ENCODE measurements at regions not wholly inside any gene's neighbourhood (a gene's known extent, or its start where the extent isn't known, plus 50 kb on each side); places are given as distances from the start of the nearest gene placed in this dataset.

- Histone ChIP-seq H3K27me3 (no peaks in the 10 kb centered on the region), H3K9me3 (no peaks in the 10 kb centered on the region), H3K36me3 (no peaks in the 10 kb centered on the region), H3K4me3 (no peak overlapping the region), H3K4me1 (no peaks in the 10 kb centered on the region), H3K27ac (no peak overlapping the region)
- 68 to 87% (median 78%) methylated on average over 4 of the region's 4 CpGs for WGBS, 5 donors
- TF ChIP-seq CTCF (IDR thresholded peaks at IDR 0.05) = no peak
- TF ChIP-seq POLR2A (IDR thresholded peaks at IDR 0.05) = no peak
- no peak for TF ChIP-seq POLR2AphosphoS5 (IDR thresholded peaks at IDR 0.05)
- no peak for TF ChIP-seq EP300 (IDR thresholded peaks at IDR 0.05)
- intact Hi-C loops (cut with DNase I; ENCODE audit: low total_unique reads) = no loop called here
- DNase-seq = no peak
These were observed 72.8 kb upstream of the NEIL3 start for GRCh38 chr4:177236886-177237285.

- Histone ChIP-seq H3K4me3 (no peak overlapping the region), H3K36me3 (no peaks in the 10 kb centered on the region), H3K9me3 (no peaks in the 10 kb centered on the region), H3K4me1 (no peaks in the 10 kb centered on the region), H3K27me3 (no peaks in the 10 kb centered on the region), H3K27ac (no peak overlapping the region)
- DNase-seq = no peak
- TF ChIP-seq EP300 (IDR thresholded peaks at IDR 0.05) = no peak
- TF ChIP-seq POLR2AphosphoS5 (IDR thresholded peaks at IDR 0.05) = no peak
- no peak for TF ChIP-seq POLR2A (IDR thresholded peaks at IDR 0.05)
- TF ChIP-seq CTCF (IDR thresholded peaks at IDR 0.05) = no peak
- 81 to 87% (median 83%) methylated on average over 2 of the region's 2 CpGs for WGBS, 5 donors
- intact Hi-C loops (cut with DNase I; ENCODE audit: low total_unique reads) = no loop called here
These were observed 72.4 kb upstream of the NEIL3 start for GRCh38 chr4:177237291-177237690.

GRCh38 chr4:177239477-177239876 is 70.2 kb upstream of the NEIL3 start:
- intact Hi-C loops (cut with DNase I; ENCODE audit: low total_unique reads) = no loop called here

GRCh38 chr4:177239878-177240277 is 69.8 kb upstream of the NEIL3 start:
- TF ChIP-seq POLR2A (IDR thresholded peaks at IDR 0.05) (no peak), EP300 (IDR thresholded peaks at IDR 0.05) (no peak), CTCF (IDR thresholded peaks at IDR 0.05) (no peak), POLR2AphosphoS5 (IDR thresholded peaks at IDR 0.05) (no peak)
- no peaks in the 10 kb centered on the region for H3K36me3 ChIP-seq
- H3K4me1 ChIP-seq = no peaks in the 10 kb centered on the region
- no peak overlapping the region for H3K27ac ChIP-seq
- DNase-seq = peak in 1 of 2 donors; percentile 63
- intact Hi-C loops (cut with DNase I; ENCODE audit: low total_unique reads) = no loop called here
- no peak overlapping the region for H3K4me3 ChIP-seq
- no peaks in the 10 kb centered on the region for H3K9me3 ChIP-seq
- no peaks in the 10 kb centered on the region for H3K27me3 ChIP-seq

More at GRCh38 chr4:177239477-177239876, 70.2 kb upstream of the NEIL3 start:
- DNase-seq = no peak
- Histone ChIP-seq H3K27me3 (no peaks in the 10 kb centered on the region), H3K4me1 (no peaks in the 10 kb centered on the region), H3K9me3 (no peaks in the 10 kb centered on the region), H3K27ac (no peak overlapping the region), H3K36me3 (no peaks in the 10 kb centered on the region), H3K4me3 (no peak overlapping the region)
- no peak for TF ChIP-seq POLR2AphosphoS5 (IDR thresholded peaks at IDR 0.05)
- TF ChIP-seq CTCF (IDR thresholded peaks at IDR 0.05) = no peak
- no peak for TF ChIP-seq EP300 (IDR thresholded peaks at IDR 0.05)
- TF ChIP-seq POLR2A (IDR thresholded peaks at IDR 0.05) = no peak
- WGBS, 5 donors = 38 to 67% (median 47%) methylated on average over 1 of the region's 1 CpG
